ENCODE measurements at regions not wholly inside any gene's neighbourhood (a gene's known extent, or its start where the extent isn't known, plus 50 kb on each side); places are given as distances from the start of the nearest gene placed in this dataset.

- Histone ChIP-seq H2AFZ (ENCODE audit: low read depth, low read length) (no peak overlapping the region), H3K36me3 (ENCODE audit: insufficient read depth, low read length) (no peaks in the 10 kb centered on the region), H3K79me2 (replicated peaks; ENCODE audit: insufficient read depth, low read length) (no peaks in the 10 kb centered on the region), H4K20me1 (ENCODE audit: insufficient read depth) (no peaks in the 10 kb centered on the region), H3K9me2 (ENCODE audit: insufficient read depth, low read length) (no peaks in the 10 kb centered on the region), H3K4me2 (ENCODE audit: low read length) (no peak overlapping the region), H3K9me3 (ENCODE audit: low read length) (no peaks in the 10 kb centered on the region), H3K27ac (ENCODE audit: low read length) (no peak overlapping the region), H3F3A (ENCODE audit: insufficient read depth, low read length, poor library complexity, severe bottlenecking) (no peaks in the 10 kb centered on the region), H3K9ac (ENCODE audit: low read length) (no peak overlapping the region), H3K27me3 (ENCODE audit: insufficient read depth, low read depth, low read length) (no peaks in the 10 kb centered on the region), H3K4me3 (ENCODE audit: low read length) (no peak overlapping the region)
- TF ChIP-seq REST (IDR thresholded peaks at IDR 0.05; ENCODE audit: borderline replicate concordance) (no peak), POLR2AphosphoS5 (IDR thresholded peaks at IDR 0.05) (no peak), TAF1 (IDR thresholded peaks at IDR 0.05; ENCODE audit: low read depth) (no peak), RAD21 (conservative IDR thresholded peaks at IDR 0.05) (no peak), EP300 (conservative IDR thresholded peaks at IDR 0.05; ENCODE audit: poor library complexity, severe bottlenecking) (no peak)
Measured at GRCh38 chr6:94494500-94494899, 1075.1 kb upstream of the EPHA7 start.

- TF ChIP-seq EZH2 (IDR thresholded peaks at IDR 0.05; ENCODE audit: borderline replicate concordance, insufficient read depth, low read length, poor library complexity, severe bottlenecking), result no peak
- no peak for TF ChIP-seq MXI1 (conservative IDR thresholded peaks at IDR 0.05; ENCODE audit: poor library complexity, severe bottlenecking)
- no peak for TF ChIP-seq RAD21 (conservative IDR thresholded peaks at IDR 0.05)
- TF ChIP-seq REST (IDR thresholded peaks at IDR 0.05; ENCODE audit: borderline replicate concordance), result no peak
- TF ChIP-seq POLR2AphosphoS5 (IDR thresholded peaks at IDR 0.05), result no peak
- no peak overlapping the region for H2AFZ ChIP-seq (ENCODE audit: low read depth, low read length)
- no peaks in the 10 kb centered on the region for H3K36me3 ChIP-seq (ENCODE audit: insufficient read depth, low read length)
- H3K27ac ChIP-seq (ENCODE audit: low read length), result no peak overlapping the region
- no peak overlapping the region for H3K4me3 ChIP-seq (ENCODE audit: low read length)
- no peaks in the 10 kb centered on the region for H3K9me3 ChIP-seq (ENCODE audit: low read length)
- H4K20me1 ChIP-seq (ENCODE audit: insufficient read depth), result no peaks in the 10 kb centered on the region
- no peaks in the 10 kb centered on the region for H3K79me2 ChIP-seq (replicated peaks; ENCODE audit: insufficient read depth, low read length)
- H3F3A ChIP-seq (ENCODE audit: insufficient read depth, low read length, poor library complexity, severe bottlenecking), result no peaks in the 10 kb centered on the region
- H3K27me3 ChIP-seq (ENCODE audit: insufficient read depth, low read depth, low read length), result no peaks in the 10 kb centered on the region
- H3K9ac ChIP-seq (ENCODE audit: low read length), result no peak overlapping the region
- H3K9me2 ChIP-seq (ENCODE audit: insufficient read depth, low read length), result no peaks in the 10 kb centered on the region
- no peak overlapping the region for H3K4me2 ChIP-seq (ENCODE audit: low read length)
Measured at GRCh38 chr6:94487371-94487770, 1068.0 kb upstream of the EPHA7 start.

All from neural cell (in vitro differentiated cells).